GM12878 (cell line): ENCODE measurements at regions not wholly inside any gene's neighbourhood (a gene's known extent, or its start where the extent isn't known, plus 50 kb on each side); places are given as distances from the start of the nearest gene placed in this dataset.

Source experiments
- ATAC-seq: fragments of 200-7000 bp; cut with Tn5 transposase; 3 replicates; pipeline ENCODE4 v1.9.1; 2020; ENCODE audit warnings: mild to moderate bottlenecking, moderate library complexity
- BruUV-seq: library from RNA; stranded (reverse); fragments of 400-500 nt; replicated peaks from 2 replicates; lab custom pipeline; 2021; lab: Mats Ljungman, UMichigan
- CTCF ChIA-PET: fragments of 300-600 bp; sonication (Branson Sonifier 250); formaldehyde crosslinking; extraction: SDS; loops from one replicate; lab custom pipeline; 2021; ENCODE audit warnings: inconsistent platforms; lab: Yijun Ruan, JAX
- POLR2A ChIA-PET: fragments of 350-600 bp; formaldehyde crosslinking; extraction: SDS; loops from one replicate; lab custom pipeline; 2021; ENCODE audit warnings: inconsistent platforms; lab: Charles Lee
- RAD21 ChIA-PET: fragments of 300-600 bp; sonication (Branson Sonifier 250); formaldehyde crosslinking; loops from one replicate; lab custom pipeline; 2023; ENCODE audit warnings: antibody characterized with exemption; ENCODE audit not compliant: unreplicated experiment; lab: Charles Lee
- SMC1A ChIA-PET: fragments of 300-600 bp; sonication (Branson Sonifier 250); formaldehyde crosslinking; loops from one replicate; lab custom pipeline; 2023; ENCODE audit not compliant: unreplicated experiment, uncharacterized antibody; lab: Charles Lee
- DNase-seq: peaks from one replicate; pipeline ENCODE4 v3.0.0-alpha.2; 2011; ENCODE audit warnings: low read depth, low spot score
- FAIRE-seq: peaks from 3 replicates; lab custom pipeline; 2011; peaks lifted over from hg19 to GRCh38; lab: Jason Lieb, UNC
- H2AFZ ChIP-seq: 2 replicates; pipeline ENCODE4 v1.6.0; 2011; ENCODE audit warnings: low read depth, low read length, control low read depth; ENCODE audit not compliant: control insufficient read depth
- H3K27ac ChIP-seq: 2 replicates; pipeline ENCODE4 v1.5.1; 2011; ENCODE audit warnings: control low read depth; ENCODE audit not compliant: control insufficient read depth, insufficient read depth
- H3K27me3 ChIP-seq, 2 experiments: replicated peaks in 1 of 2; 2 replicates each; pipeline versions ENCODE4 v1.6.0 to v1.6.1; 2011; ENCODE audit warnings: low read length in 1 of 2; ENCODE audit not compliant: control insufficient read depth in 2 of 2, insufficient read depth in 2 of 2
- H3K36me3 ChIP-seq, 2 experiments: 2 replicates each; pipeline ENCODE4 v1.5.1; 2011; ENCODE audit warnings: low read length in 1 of 2; ENCODE audit not compliant: control insufficient read depth in 2 of 2, insufficient read depth in 2 of 2
- H3K4me1 ChIP-seq: 2 replicates; pipeline ENCODE4 v1.6.1; 2011; ENCODE audit warnings: mild to moderate bottlenecking, low read length, moderate library complexity, mixed read lengths; ENCODE audit not compliant: control insufficient read depth, insufficient read depth
- H3K4me2 ChIP-seq: 2 replicates; pipeline ENCODE4 v1.6.0; 2011; ENCODE audit warnings: control low read depth; ENCODE audit not compliant: control insufficient read depth, insufficient read depth
- H3K4me3 ChIP-seq: fragments of 200-600 bp; sonication (generic); 2 replicates; pipeline ENCODE4 v1.5.1; 2016
- H3K79me2 ChIP-seq: 2 replicates; pipeline ENCODE4 v1.6.0; 2011; ENCODE audit warnings: low read length; ENCODE audit not compliant: control insufficient read depth, insufficient read depth
- H3K9ac ChIP-seq: 2 replicates; pipeline ENCODE4 v1.8.0; 2011; ENCODE audit warnings: low read length, control low read depth, mixed read lengths; ENCODE audit not compliant: control insufficient read depth, insufficient read depth
- H3K9me3 ChIP-seq: replicated peaks from 3 replicates; pipeline ENCODE4 v1.5.1; 2011; ENCODE audit warnings: mild to moderate bottlenecking, low read length; ENCODE audit not compliant: control insufficient read depth, insufficient read depth
- H4K20me1 ChIP-seq: 2 replicates; pipeline ENCODE4 v1.6.0; 2011; ENCODE audit not compliant: control insufficient read depth, insufficient read depth
- DPF2 ChIP-seq: fragments of 450-650 bp; IDR thresholded peaks from 2 replicates; pipeline ENCODE4 v1.6.1; 2017; ENCODE audit warnings: mild to moderate bottlenecking
- FOS ChIP-seq: IDR thresholded peaks from 3 replicates; pipeline ENCODE4 v1.6.1; 2011; ENCODE audit warnings: borderline replicate concordance; ENCODE audit not compliant: insufficient read length; ENCODE audit errors: extremely low read depth
- IKZF1 ChIP-seq: fragments of 450-650 bp; conservative IDR thresholded peaks from 2 replicates; pipeline ENCODE4 v1.6.1; 2017; ENCODE audit warnings: antibody characterized with exemption, mild to moderate bottlenecking
- MYB ChIP-seq: fragments of 150-350 bp; IDR thresholded peaks from 2 replicates; pipeline ENCODE4 v1.6.1; 2014; ENCODE audit warnings: mild to moderate bottlenecking, low read depth, low read length, borderline replicate concordance
- PKNOX1 ChIP-seq: fragments of 450-650 bp; IDR thresholded peaks from 2 replicates; pipeline ENCODE4 v1.6.1; 2016; ENCODE audit warnings: mild to moderate bottlenecking
- POLR2A ChIP-seq: IDR thresholded peaks from 2 replicates; pipeline ENCODE4 v1.6.1; 2011; ENCODE audit warnings: low read depth, mild to moderate bottlenecking, low read length
- SP1 ChIP-seq: IDR thresholded peaks from one replicate; pipeline ENCODE4 v1.6.1; 2011; ENCODE audit warnings: low read depth, low read length
- SRF ChIP-seq, 2 experiments: IDR thresholded peaks; 2 replicates each; pipeline ENCODE4 v1.6.1; 2011; ENCODE audit warnings: low read depth in 2 of 2, low read length in 2 of 2, mild to moderate bottlenecking in 1 of 2, moderate library complexity in 1 of 2
- TCF7 ChIP-seq: IDR thresholded peaks from 2 replicates; pipeline ENCODE4 v1.6.1; 2014; ENCODE audit warnings: antibody characterized with exemption, borderline replicate concordance
- ZBTB4 ChIP-seq: fragments of 450-650 bp; formaldehyde crosslinking; IDR thresholded peaks from 2 replicates; pipeline ENCODE4 v1.4.0; 2022; ENCODE audit warnings: mild to moderate bottlenecking, moderate library complexity
- ZNF384 ChIP-seq: IDR thresholded peaks from 2 replicates; pipeline ENCODE4 v1.6.1; 2012; ENCODE audit warnings: low read depth, mild to moderate bottlenecking, low read length, improper control_type of control experiment, borderline replicate concordance
- WGBS: methylation state at CpG from one replicate; pipeline ENCODE4 v1.1.6; 2016; ENCODE audit warnings: low lambda C conversion rate; ENCODE audit not compliant: insufficient replicate concordance, insufficient coverage; ENCODE audit errors: missing lambda C conversion rate; 5-methylcytosine and 5-hydroxymethylcytosine counted together
- in situ Hi-C: fragments of 300-500 bp; cut with MboI; formaldehyde crosslinking; loops from 9 replicates; pipeline ENCODE4 v1.14.3; 2018; ENCODE audit warnings: mixed read lengths
- intact Hi-C: fragments of 100-400 bp; cut with micrococcal nuclease; formaldehyde crosslinking; loops from one replicate; pipeline ENCODE4 v1.14.2; 2022; ENCODE audit not compliant: unreplicated experiment

- H3K36me3 ChIP-seq: no peaks in the 10 kb centered on the region
- H3K27ac ChIP-seq: no peak overlapping the region
- H3K9me3 ChIP-seq: no peaks in the 10 kb centered on the region; the same call in 2 of the 3 replicates
- FAIRE-seq (no peak), ATAC-seq (no peak), DNase-seq (no peak)
- WGBS: 14% methylated on average over 9 of the region's 9 CpGs
- no peaks in the 10 kb centered on the region for H4K20me1 ChIP-seq
- POLR2A ChIA-PET: no interaction called here
- SMC1A ChIA-PET: no interaction called here
- no peak overlapping the region for H3K4me3 ChIP-seq
- RAD21 ChIA-PET: no interaction called here
- H3K4me2 ChIP-seq: no peak overlapping the region
- in situ Hi-C loops (no loop called here), intact Hi-C loops (no loop called here)
- no peaks in the 10 kb centered on the region for H3K27me3 ChIP-seq
- H3K9ac ChIP-seq: no peak overlapping the region
- H3K79me2 ChIP-seq: no peaks in the 10 kb centered on the region
- peaks cover 15% of the 10 kb centered on the region for H3K4me1 ChIP-seq
- BruUV-seq: no TSS peak
- no peak for TF ChIP-seq TCF7
- no peak overlapping the region for H2AFZ ChIP-seq
- CTCF ChIA-PET: interaction anchor here (0.6 kb wide), 1 partner anchor 182 kb away, joined by 3 read pairs; no protein-coding TSS in a partner anchor
These were observed 180.7 kb upstream of the SHH start for GRCh38 chr7:155992974-155993373.

- no peak overlapping the region for H3K9ac ChIP-seq
- FAIRE-seq (no peak), DNase-seq (no peak), ATAC-seq (no peak)
- H3K4me1 ChIP-seq: peaks cover 15% of the 10 kb centered on the region
- SMC1A ChIA-PET: no interaction called here
- POLR2A ChIA-PET: no interaction called here
- H3K4me3 ChIP-seq: no peak overlapping the region
- no peak for TF ChIP-seq ZBTB4 (CRISPR knock-in tag)
- no peak for TF ChIP-seq DPF2
- TF ChIP-seq POLR2A: no peak
- no peak for TF ChIP-seq SP1
- TF ChIP-seq FOS: no peak
- no peak for TF ChIP-seq IKZF1
- TF ChIP-seq ZNF384: no peak
- TF ChIP-seq PKNOX1: no peak
- no peak for TF ChIP-seq SRF (IDR thresholded peaks at IDR 0.05; ENCODE audit: low read depth in 2 of 2, low read length in 2 of 2)
- no peak for TF ChIP-seq MYB
- no peaks in the 10 kb centered on the region for H3K27me3 ChIP-seq
- RAD21 ChIA-PET: no interaction called here
- no peaks in the 10 kb centered on the region for H3K36me3 ChIP-seq
- intact Hi-C loops (no loop called here), in situ Hi-C loops (no loop called here)
- CTCF ChIA-PET: interaction anchor here (0.6 kb wide), 1 partner anchor 183 kb away, joined by 3 read pairs; no protein-coding TSS in a partner anchor
- no peak overlapping the region for H3K27ac ChIP-seq
- no peak overlapping the region for H3K4me2 ChIP-seq
- no peak overlapping the region for H2AFZ ChIP-seq
- H3K9me3 ChIP-seq: no peaks in the 10 kb centered on the region; the same call in 2 of the 3 replicates
- BruUV-seq: no TSS peak
- no peaks in the 10 kb centered on the region for H3K79me2 ChIP-seq
- WGBS: 11% methylated on average over 11 of the region's 11 CpGs
- no peaks in the 10 kb centered on the region for H4K20me1 ChIP-seq
These were observed 180.3 kb upstream of the SHH start for GRCh38 chr7:155992538-155992937.
